ENCODE measurements at regions not wholly inside any gene's neighbourhood (a gene's known extent, or its start where the extent isn't known, plus 50 kb on each side); places are given as distances from the start of the nearest gene placed in this dataset.

- no peak for TF ChIP-seq YY1 (IDR thresholded peaks at IDR 0.05; ENCODE audit: insufficient read depth, insufficient read length)
- no peak for TF ChIP-seq ZNF274 (IDR thresholded peaks at IDR 0.05; ENCODE audit: low read depth, low read length)
Observed at GRCh38 chr2:123514613-123515207, 510.4 kb upstream of the CNTNAP5 start.
